ENCODE measurements at regions not wholly inside any gene's neighbourhood (a gene's known extent, or its start where the extent isn't known, plus 50 kb on each side); places are given as distances from the start of the nearest gene placed in this dataset.

DNA sequence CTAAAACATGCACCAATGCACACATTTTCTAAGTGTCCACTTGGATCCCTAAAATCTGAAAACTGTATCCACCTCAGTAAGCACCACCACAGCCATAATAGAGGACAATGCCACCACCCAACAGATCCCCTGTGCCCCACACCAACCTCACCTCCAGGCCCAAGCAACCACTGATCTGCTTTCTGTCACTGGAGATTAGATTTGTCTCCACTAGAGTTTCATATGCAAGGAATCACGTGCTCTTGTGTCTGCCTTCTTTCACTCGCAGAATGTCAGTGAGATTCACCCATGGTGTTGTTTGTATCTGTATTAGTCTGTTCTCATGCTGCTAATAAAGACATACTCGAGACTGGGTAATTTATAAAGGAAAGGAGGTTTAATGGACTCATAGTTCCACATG lies 216.1 kb upstream of the WWC1 start (continued):
- TF ChIP-seq, protein P1, sequence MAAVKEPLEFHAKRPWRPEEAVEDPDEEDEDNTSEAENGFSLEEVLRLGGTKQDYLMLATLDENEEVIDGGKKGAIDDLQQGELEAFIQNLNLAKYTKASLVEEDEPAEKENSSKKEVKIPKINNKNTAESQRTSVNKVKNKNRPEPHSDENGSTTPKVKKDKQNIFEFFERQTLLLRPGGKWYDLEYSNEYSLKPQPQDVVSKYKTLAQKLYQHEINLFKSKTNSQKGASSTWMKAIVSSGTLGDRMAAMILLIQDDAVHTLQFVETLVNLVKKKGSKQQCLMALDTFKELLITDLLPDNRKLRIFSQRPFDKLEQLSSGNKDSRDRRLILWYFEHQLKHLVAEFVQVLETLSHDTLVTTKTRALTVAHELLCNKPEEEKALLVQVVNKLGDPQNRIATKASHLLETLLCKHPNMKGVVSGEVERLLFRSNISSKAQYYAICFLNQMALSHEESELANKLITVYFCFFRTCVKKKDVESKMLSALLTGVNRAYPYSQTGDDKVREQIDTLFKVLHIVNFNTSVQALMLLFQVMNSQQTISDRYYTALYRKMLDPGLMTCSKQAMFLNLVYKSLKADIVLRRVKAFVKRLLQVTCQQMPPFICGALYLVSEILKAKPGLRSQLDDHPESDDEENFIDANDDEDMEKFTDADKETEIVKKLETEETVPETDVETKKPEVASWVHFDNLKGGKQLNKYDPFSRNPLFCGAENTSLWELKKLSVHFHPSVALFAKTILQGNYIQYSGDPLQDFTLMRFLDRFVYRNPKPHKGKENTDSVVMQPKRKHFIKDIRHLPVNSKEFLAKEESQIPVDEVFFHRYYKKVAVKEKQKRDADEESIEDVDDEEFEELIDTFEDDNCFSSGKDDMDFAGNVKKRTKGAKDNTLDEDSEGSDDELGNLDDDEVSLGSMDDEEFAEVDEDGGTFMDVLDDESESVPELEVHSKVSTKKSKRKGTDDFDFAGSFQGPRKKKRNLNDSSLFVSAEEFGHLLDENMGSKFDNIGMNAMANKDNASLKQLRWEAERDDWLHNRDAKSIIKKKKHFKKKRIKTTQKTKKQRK (IDR thresholded peaks at IDR 0.05; ENCODE audit: low read length), result no peak
- no peak for TF ChIP-seq ZNF282 (IDR thresholded peaks at IDR 0.05; ENCODE audit: partially characterized antibody)
- no peak for TF ChIP-seq ZNF598 (CRISPR knock-in tag; IDR thresholded peaks at IDR 0.05; ENCODE audit: borderline replicate concordance)
- no peak for TF ChIP-seq BRCA1 (CRISPR knock-in tag; IDR thresholded peaks at IDR 0.05)
- TF ChIP-seq CCDC6 (CRISPR knock-in tag; IDR thresholded peaks at IDR 0.05), result no peak
- TF ChIP-seq, protein P2, sequence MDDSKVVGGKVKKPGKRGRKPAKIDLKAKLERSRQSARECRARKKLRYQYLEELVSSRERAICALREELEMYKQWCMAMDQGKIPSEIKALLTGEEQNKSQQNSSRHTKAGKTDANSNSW (CRISPR knock-in tag; IDR thresholded peaks at IDR 0.05; ENCODE audit: borderline replicate concordance), result no peak

DNA sequence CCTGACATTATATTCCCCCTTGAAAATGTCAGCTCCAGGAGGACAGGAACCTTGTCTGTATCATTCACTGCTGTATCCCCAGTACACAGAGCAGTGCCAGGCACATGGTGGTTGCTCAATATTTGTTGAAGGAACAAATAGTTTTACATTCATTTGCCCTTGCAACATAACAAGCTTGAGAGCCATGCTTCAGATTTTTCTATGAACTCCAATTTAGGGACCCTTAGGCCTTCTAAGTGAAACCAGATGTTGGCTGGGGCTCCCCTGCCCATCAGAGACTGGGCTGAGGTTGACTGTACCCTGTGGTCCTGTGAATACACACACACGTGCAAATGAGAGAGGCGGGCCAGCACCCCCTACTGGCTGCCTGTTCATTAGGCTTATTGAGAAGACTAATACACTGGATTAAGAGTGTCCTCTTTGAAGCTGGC lies 214.9 kb upstream of the WWC1 start:
- Histone ChIP-seq H3K4me3 (replicated peaks in 1 of 3; ENCODE audit: insufficient read depth in 1 of 3, low read depth in 2 of 3, low read length in 3 of 3) (no peak overlapping the region), H3K4me1 (ENCODE audit: insufficient read depth, low read length) (no peaks in the 10 kb centered on the region), H3K9me3 (ENCODE audit: low read length) (no peaks in the 10 kb centered on the region), H3K27me3 (ENCODE audit: control insufficient read depth in 1 of 2, insufficient read depth in 2 of 2, low read length in 2 of 2) (no peaks in the 10 kb centered on the region), H3K79me2 (ENCODE audit: insufficient read depth, low read length) (no peaks in the 10 kb centered on the region), H3K4me2 (ENCODE audit: low read depth, low read length) (no peak overlapping the region), H2AFZ (ENCODE audit: low read length) (no peak overlapping the region), H3K36me3 (replicated peaks in 1 of 2; ENCODE audit: control insufficient read depth in 1 of 2, insufficient read depth in 2 of 2, low read length in 2 of 2) (no peaks in the 10 kb centered on the region), H4K20me1 (ENCODE audit: insufficient read depth, low read length) (no peaks in the 10 kb centered on the region), H3K27ac (ENCODE audit: extremely low read length, insufficient read depth, low read length) (no peak overlapping the region), H3K9ac (ENCODE audit: insufficient read depth, low read depth, low read length) (no peak overlapping the region)
- no TSS peak for BruUV-seq (replicated peaks)
- WGBS (ENCODE audit: low lambda C conversion rate), result 14% methylated on average over 2 of the region's 2 CpGs
- POLR2A ChIA-PET, result no interaction called here
- CTCF ChIA-PET (ENCODE audit: low intra/inter-chr PET ratio, low total read pairs), result no interaction called here
- no peak for FAIRE-seq
- DNase-seq (ENCODE audit: low spot score), result peak; percentile 16
- in situ Hi-C loops (cut with HindIII; ENCODE audit: extremely low pct_ligation_motif_present, low pct_unique_long_range_greater_than_20kb), result no loop called here
- TF ChIP-seq, protein P3, sequence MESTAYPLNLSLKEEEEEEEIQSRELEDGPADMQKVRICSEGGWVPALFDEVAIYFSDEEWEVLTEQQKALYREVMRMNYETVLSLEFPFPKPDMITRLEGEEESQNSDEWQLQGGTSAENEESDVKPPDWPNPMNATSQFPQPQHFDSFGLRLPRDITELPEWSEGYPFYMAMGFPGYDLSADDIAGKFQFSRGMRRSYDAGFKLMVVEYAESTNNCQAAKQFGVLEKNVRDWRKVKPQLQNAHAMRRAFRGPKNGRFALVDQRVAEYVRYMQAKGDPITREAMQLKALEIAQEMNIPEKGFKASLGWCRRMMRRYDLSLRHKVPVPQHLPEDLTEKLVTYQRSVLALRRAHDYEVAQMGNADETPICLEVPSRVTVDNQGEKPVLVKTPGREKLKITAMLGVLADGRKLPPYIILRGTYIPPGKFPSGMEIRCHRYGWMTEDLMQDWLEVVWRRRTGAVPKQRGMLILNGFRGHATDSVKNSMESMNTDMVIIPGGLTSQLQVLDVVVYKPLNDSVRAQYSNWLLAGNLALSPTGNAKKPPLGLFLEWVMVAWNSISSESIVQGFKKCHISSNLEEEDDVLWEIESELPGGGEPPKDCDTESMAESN (CRISPR knock-in tag; conservative IDR thresholded peaks at IDR 0.05), result 0 out of 2 replicates have a peak, but pooled peaks have one; percentile 26
- TF ChIP-seq CEBPB (IDR thresholded peaks at IDR 0.05; ENCODE audit: borderline replicate concordance, low read depth, low read length), result peak; percentile 80; the same call in 1 of the 2 replicates
- no peak for TF ChIP-seq CHCHD3 (CRISPR knock-in tag; IDR thresholded peaks at IDR 0.05)
- peak; percentile 51 for TF ChIP-seq CEBPG (CRISPR knock-in tag; IDR thresholded peaks at IDR 0.05)
- TF ChIP-seq, protein P4, sequence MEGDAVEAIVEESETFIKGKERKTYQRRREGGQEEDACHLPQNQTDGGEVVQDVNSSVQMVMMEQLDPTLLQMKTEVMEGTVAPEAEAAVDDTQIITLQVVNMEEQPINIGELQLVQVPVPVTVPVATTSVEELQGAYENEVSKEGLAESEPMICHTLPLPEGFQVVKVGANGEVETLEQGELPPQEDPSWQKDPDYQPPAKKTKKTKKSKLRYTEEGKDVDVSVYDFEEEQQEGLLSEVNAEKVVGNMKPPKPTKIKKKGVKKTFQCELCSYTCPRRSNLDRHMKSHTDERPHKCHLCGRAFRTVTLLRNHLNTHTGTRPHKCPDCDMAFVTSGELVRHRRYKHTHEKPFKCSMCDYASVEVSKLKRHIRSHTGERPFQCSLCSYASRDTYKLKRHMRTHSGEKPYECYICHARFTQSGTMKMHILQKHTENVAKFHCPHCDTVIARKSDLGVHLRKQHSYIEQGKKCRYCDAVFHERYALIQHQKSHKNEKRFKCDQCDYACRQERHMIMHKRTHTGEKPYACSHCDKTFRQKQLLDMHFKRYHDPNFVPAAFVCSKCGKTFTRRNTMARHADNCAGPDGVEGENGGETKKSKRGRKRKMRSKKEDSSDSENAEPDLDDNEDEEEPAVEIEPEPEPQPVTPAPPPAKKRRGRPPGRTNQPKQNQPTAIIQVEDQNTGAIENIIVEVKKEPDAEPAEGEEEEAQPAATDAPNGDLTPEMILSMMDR (CRISPR knock-in tag; IDR thresholded peaks at IDR 0.05), result peak; percentile 46; the same call in 1 of the 2 replicates
- peak; percentile 38 for TF ChIP-seq STAG1 (CRISPR knock-in tag; IDR thresholded peaks at IDR 0.05)
- TF ChIP-seq HOXD1 (CRISPR knock-in tag; IDR thresholded peaks at IDR 0.05), result no peak
- intact Hi-C loops (cut with micrococcal nuclease; ENCODE audit: unreplicated experiment), result no loop called here
- peak; percentile 89 for ATAC-seq
